ENCODE measurements at regions not wholly inside any gene's neighbourhood (a gene's known extent, or its start where the extent isn't known, plus 50 kb on each side); places are given as distances from the start of the nearest gene placed in this dataset.

- TF ChIP-seq EZH2 (IDR thresholded peaks at IDR 0.05) (no peak), POLR2AphosphoS5 (IDR thresholded peaks at IDR 0.05; ENCODE audit: borderline replicate concordance, low read depth, low read length) (no peak), FOXP2 (optimal IDR thresholded peaks at IDR 0.05; ENCODE audit: control extremely low read depth, extremely low read length, insufficient read depth) (no peak)
These were observed 467.1 kb downstream of the SOX9 start for GRCh38 chr17:72587773-72588511.

Data from SK-N-MC (cell line).